Mucosa of descending colon (tissue), 3 donors: ENCODE measurements at regions not wholly inside any gene's neighbourhood (a gene's known extent, or its start where the extent isn't known, plus 50 kb on each side); places are given as distances from the start of the nearest gene placed in this dataset.

Source experiments
- ATAC-seq: fragments of 200-7000 bp; cut with Tn5 transposase; one replicate; pipeline ENCODE4 v1.9.1; 2020; ENCODE audit warnings: mild to moderate bottlenecking, moderate library complexity
- DNase-seq, 3 donors: peaks; one replicate each; pipeline ENCODE4 v3.0.0-alpha.2; 2020
- H3K36me3 ChIP-seq: fragments of 200-600 bp; one replicate; pipeline ENCODE4 v1.8.0; 2021; ENCODE audit warnings: low read depth, mild to moderate bottlenecking
- H3K4me1 ChIP-seq: fragments of 200-600 bp; one replicate; pipeline ENCODE4 v1.8.0; 2021; ENCODE audit warnings: low read depth, mild to moderate bottlenecking
- H3K4me3 ChIP-seq: fragments of 200-600 bp; one replicate; pipeline ENCODE4 v1.8.0; 2021; ENCODE audit warnings: mild to moderate bottlenecking
- H3K9me3 ChIP-seq: fragments of 200-600 bp; one replicate; pipeline ENCODE4 v1.8.0; 2021; ENCODE audit warnings: mild to moderate bottlenecking
- intact Hi-C, 2 donors: fragments of 100-400 bp; cut with DNase I in 1 of 2; cut with micrococcal nuclease in 1 of 2; formaldehyde crosslinking; loops; one replicate each; pipeline versions ENCODE4 v1.11.0 to v1.11.1; 2022; cut with DNase I, micrococcal nuclease
- TF ChIP-seq, protein P1 (sequence below): fragments of 200-600 bp; IDR thresholded peaks from one replicate; pipeline ENCODE4 v1.8.0; 2022; ENCODE audit warnings: antibody characterized with exemption, mild to moderate bottlenecking
- donor health status: DM: no; HTN: no; CAD: no; lungs with moderate emphysema.
- donor health status: DM: no; HTN: no; CAD: no.
- donor health status: DM: no; HTN: yes; CAD: no.

DNA sequence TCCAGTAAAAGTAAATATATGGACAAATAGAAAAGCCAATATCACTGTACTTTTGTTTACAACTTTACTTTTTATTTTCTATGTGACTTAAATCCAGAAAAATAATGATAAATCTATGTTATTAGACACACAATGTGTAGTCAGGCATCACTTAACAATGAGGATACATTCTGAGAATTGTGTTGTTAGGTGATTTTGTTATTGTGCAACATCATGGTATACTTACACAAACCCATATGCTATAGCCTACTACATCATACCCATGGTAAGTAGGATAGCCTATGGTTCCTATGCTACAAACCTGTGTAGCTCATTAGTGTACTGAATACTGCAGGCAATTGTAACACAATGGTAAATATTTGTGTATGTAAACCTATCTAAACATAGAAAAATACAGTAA lies 781.7 kb upstream of the GHITM start:
- TF ChIP-seq, protein P1, sequence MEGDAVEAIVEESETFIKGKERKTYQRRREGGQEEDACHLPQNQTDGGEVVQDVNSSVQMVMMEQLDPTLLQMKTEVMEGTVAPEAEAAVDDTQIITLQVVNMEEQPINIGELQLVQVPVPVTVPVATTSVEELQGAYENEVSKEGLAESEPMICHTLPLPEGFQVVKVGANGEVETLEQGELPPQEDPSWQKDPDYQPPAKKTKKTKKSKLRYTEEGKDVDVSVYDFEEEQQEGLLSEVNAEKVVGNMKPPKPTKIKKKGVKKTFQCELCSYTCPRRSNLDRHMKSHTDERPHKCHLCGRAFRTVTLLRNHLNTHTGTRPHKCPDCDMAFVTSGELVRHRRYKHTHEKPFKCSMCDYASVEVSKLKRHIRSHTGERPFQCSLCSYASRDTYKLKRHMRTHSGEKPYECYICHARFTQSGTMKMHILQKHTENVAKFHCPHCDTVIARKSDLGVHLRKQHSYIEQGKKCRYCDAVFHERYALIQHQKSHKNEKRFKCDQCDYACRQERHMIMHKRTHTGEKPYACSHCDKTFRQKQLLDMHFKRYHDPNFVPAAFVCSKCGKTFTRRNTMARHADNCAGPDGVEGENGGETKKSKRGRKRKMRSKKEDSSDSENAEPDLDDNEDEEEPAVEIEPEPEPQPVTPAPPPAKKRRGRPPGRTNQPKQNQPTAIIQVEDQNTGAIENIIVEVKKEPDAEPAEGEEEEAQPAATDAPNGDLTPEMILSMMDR: no peak
- intact Hi-C loops: no loop called here
- DNase-seq (no peak), ATAC-seq (no peak)
- peaks cover 14% of the 10 kb centered on the region for H3K9me3 ChIP-seq
- H3K4me1 ChIP-seq: no peaks in the 10 kb centered on the region
- H3K4me3 ChIP-seq: no peak overlapping the region
- no peaks in the 10 kb centered on the region for H3K36me3 ChIP-seq

DNA sequence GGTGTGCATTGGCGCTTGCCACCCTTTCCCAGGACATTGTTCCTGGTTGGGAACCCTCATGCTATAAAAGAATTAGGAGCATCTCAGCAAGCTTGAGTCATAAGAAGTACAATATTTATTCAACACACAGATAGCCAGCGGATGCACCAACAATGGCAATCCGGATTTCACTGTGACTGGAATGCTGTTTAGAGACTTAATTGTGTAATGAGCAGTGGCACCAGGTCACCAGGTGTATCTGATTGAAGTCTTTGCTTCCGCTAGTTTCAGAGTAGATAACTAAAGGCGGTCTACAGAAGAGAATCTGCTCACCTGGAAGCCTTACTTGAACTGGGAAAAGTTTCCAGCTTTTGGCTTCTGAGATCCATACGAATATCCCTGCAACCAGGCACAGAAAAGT lies 772.3 kb upstream of the GHITM start:
- intact Hi-C loops: no loop called here
- Histone ChIP-seq H3K9me3 (peaks cover 13% of the 10 kb centered on the region), H3K36me3 (no peaks in the 10 kb centered on the region), H3K4me1 (no peaks in the 10 kb centered on the region), H3K4me3 (no peak overlapping the region)
- ATAC-seq (no peak), DNase-seq (no peak)
- TF ChIP-seq, protein P1: no peak

DNA sequence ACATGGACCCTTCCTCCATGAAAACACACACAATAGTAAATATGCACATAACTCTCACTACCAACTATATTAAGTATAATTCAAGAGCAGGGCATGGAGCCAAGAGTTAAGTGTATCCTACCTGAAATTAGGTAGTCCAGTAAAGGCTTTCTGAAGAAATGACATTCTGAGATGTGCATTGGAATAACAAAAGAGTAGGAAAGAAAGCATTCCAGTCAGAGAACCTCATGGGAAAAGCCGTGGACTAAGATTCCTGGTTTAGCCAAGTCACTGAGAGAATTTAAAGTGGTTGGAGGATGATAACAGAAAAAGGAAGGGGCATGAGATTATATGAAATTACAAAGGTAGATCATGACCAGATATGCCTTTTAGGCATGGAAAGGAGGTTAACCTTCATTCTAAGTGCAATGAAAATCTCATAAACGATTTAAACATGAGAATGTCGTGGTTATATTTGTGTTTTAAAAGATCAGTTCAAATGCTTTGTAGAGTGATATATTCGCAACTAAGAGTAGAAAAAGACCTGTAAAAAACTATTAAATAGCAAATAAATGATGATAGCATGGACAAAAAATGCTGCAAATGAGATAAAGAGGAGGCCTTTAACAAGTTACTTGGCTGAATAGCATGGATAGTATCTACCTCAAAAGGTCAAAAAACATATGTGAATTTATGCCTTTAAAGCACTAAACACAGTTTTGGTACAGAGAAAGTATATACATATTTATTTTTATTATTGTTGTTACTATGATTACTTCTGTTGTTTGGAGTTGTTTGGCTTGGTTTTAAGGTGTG lies 767.4 kb upstream of the GHITM start:
- no peak overlapping the region for H3K4me3 ChIP-seq
- intact Hi-C loops: no loop called here
- ATAC-seq: no peak
- TF ChIP-seq, protein P1: no peak
- H3K9me3 ChIP-seq: peaks cover 4% of the 10 kb centered on the region
- no peak for DNase-seq
- H3K4me1 ChIP-seq: no peaks in the 10 kb centered on the region
- H3K36me3 ChIP-seq: no peaks in the 10 kb centered on the region

DNA sequence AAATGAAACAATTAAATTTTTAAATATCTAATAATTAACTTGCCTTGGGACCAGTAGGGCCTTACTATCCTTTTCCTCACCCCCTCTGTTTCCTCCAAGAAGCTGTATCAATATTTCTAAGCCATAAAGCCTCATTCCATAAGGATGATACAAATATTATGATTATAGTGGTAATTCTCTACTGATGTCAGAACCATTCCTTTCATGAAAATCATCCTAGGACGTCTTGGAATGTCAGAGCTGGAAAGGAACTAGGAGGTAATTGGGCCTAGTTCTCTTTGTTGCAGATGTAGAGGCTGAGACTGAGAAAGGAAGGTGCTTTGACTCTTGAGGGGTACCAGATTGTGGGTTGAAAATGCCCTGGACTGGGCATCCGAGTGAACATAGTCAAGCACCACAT lies 766.7 kb upstream of the GHITM start:
- peaks cover 3% of the 10 kb centered on the region for H3K9me3 ChIP-seq
- no peaks in the 10 kb centered on the region for H3K36me3 ChIP-seq
- no peak for DNase-seq
- TF ChIP-seq, protein P1: no peak
- no peak for ATAC-seq
- intact Hi-C loops: no loop called here
- no peaks in the 10 kb centered on the region for H3K4me1 ChIP-seq
- H3K4me3 ChIP-seq: no peak overlapping the region

DNA sequence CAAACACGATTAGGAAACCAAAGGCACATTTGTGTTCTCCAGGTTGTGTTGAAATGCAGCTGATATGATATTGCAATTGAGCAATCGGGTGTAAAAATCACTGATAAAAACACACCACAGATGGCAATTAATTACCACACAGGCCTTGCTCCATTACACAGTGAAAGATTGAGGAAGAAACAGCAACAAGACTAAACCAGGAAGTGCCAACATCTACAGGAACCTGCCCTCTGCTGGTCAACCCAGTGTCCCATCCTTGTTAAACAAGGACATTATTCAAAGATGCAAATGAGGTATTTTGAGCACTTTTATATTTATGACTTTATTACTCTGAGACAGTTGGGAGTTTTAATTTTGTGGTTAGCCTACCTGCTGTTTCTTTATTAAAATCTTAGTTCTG lies 765.6 kb upstream of the GHITM start:
- intact Hi-C loops: no loop called here
- Histone ChIP-seq H3K4me1 (no peaks in the 10 kb centered on the region), H3K9me3 (peaks cover 3% of the 10 kb centered on the region), H3K4me3 (no peak overlapping the region), H3K36me3 (no peaks in the 10 kb centered on the region)
- DNase-seq: no peak
- TF ChIP-seq, protein P1: no peak
- no peak for ATAC-seq
